ENCODE measurements at regions not wholly inside any gene's neighbourhood (a gene's known extent, or its start where the extent isn't known, plus 50 kb on each side); places are given as distances from the start of the nearest gene placed in this dataset.

DNA sequence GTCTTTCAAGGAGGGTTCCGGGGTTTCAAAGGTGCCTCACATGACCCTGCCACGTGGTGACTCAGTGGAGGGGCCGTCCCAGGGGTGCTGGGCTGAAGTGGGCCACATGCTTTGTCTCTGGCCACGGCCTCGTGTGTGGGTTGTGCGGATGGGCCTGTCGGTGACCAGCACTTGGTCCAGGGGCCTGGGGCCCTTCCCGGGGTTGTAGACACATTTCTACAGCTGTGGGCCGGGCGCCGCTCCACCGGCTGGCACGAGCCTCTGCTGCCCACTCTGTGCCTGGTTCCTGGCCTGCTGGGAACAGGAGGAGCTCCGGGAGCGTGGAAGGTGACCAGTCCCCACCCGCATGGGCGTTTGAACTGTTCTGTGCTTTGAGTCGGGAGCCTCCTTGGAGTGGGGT, 75.4 kb upstream of the TTC34 start:
- ATAC-seq (no peak), DNase-seq (no peak)
- Mint-ChIP-seq H3K27ac (no peak overlapping the region), H3K27me3 (ENCODE audit: low read depth in 2 of 2) (no peaks in the 10 kb centered on the region), H3K36me3 (no peaks in the 10 kb centered on the region), H3K4me1 (no peaks in the 10 kb centered on the region), H3K4me3 (no peak overlapping the region), H3K9me3 (peaks cover 0 to 4% of the 10 kb centered on the region in 2 donors)
- Histone ChIP-seq H3K9me3 (ENCODE audit: control insufficient read depth, insufficient read depth, low read length) (peaks cover 3% of the 10 kb centered on the region), H3K36me3 (ENCODE audit: control insufficient read depth, insufficient read depth, low read length) (no peaks in the 10 kb centered on the region), H3K27me3 (ENCODE audit: control insufficient read depth, insufficient read depth, low read length) (no peaks in the 10 kb centered on the region), H3K4me1 (ENCODE audit: control insufficient read depth, insufficient read depth, low read length) (no peaks in the 10 kb centered on the region), H3K4me3 (ENCODE audit: low read length) (no peak overlapping the region), H3K27ac (ENCODE audit: low read length) (no peak overlapping the region)
- WGBS (ENCODE audit: insufficient coverage) = 87% methylated on average over 18 of the region's 18 CpGs
- intact Hi-C loops (cut with micrococcal nuclease) = no loop called here
- TF ChIP-seq, protein P1, sequence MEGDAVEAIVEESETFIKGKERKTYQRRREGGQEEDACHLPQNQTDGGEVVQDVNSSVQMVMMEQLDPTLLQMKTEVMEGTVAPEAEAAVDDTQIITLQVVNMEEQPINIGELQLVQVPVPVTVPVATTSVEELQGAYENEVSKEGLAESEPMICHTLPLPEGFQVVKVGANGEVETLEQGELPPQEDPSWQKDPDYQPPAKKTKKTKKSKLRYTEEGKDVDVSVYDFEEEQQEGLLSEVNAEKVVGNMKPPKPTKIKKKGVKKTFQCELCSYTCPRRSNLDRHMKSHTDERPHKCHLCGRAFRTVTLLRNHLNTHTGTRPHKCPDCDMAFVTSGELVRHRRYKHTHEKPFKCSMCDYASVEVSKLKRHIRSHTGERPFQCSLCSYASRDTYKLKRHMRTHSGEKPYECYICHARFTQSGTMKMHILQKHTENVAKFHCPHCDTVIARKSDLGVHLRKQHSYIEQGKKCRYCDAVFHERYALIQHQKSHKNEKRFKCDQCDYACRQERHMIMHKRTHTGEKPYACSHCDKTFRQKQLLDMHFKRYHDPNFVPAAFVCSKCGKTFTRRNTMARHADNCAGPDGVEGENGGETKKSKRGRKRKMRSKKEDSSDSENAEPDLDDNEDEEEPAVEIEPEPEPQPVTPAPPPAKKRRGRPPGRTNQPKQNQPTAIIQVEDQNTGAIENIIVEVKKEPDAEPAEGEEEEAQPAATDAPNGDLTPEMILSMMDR (IDR thresholded peaks at IDR 0.05) = no peak

DNA sequence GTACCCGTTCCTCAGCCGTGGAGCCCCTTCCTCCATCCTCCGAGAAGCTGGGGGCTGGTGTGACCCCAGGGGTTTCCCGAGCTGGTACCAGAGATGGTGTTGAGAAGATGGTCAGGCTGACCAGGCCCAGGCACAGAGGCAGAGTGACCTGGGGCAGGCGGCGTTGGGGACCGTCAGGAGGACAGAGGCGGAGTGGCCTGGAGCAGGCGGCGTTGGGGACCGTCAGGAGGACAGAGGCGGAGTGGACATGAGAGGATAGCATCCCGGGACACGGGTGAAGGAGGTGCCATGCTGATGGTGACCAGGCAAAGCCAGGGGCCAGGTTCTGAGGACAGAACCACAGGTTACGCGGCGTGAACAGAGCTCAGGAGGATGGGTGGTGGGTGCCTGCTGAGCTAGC, 75.9 kb upstream of the TTC34 start:
- Histone ChIP-seq H3K27me3 (ENCODE audit: control insufficient read depth, insufficient read depth, low read length) (no peaks in the 10 kb centered on the region), H3K4me3 (ENCODE audit: low read length) (no peak overlapping the region), H3K9me3 (ENCODE audit: control insufficient read depth, insufficient read depth, low read length) (no peaks in the 10 kb centered on the region), H3K27ac (ENCODE audit: low read length) (no peak overlapping the region), H3K36me3 (ENCODE audit: control insufficient read depth, insufficient read depth, low read length) (no peaks in the 10 kb centered on the region), H3K4me1 (ENCODE audit: control insufficient read depth, insufficient read depth, low read length) (no peaks in the 10 kb centered on the region)
- no peaks in the 10 kb centered on the region for H3K4me1 Mint-ChIP-seq
- ATAC-seq = no peak
- H3K36me3 Mint-ChIP-seq = no peaks in the 10 kb centered on the region
- intact Hi-C loops (cut with micrococcal nuclease) = no loop called here
- TF ChIP-seq, protein P1 (IDR thresholded peaks at IDR 0.05) = no peak
- DNase-seq = no peak
- no peaks in the 10 kb centered on the region for H3K27me3 Mint-ChIP-seq (ENCODE audit: low read depth in 2 of 2)
- H3K9me3 Mint-ChIP-seq = peaks cover 0 to 4% of the 10 kb centered on the region in 2 donors
- H3K27ac Mint-ChIP-seq = no peak overlapping the region
- 92% methylated on average over 17 of the region's 17 CpGs for WGBS (ENCODE audit: insufficient coverage)
- no peak overlapping the region for H3K4me3 Mint-ChIP-seq

DNA sequence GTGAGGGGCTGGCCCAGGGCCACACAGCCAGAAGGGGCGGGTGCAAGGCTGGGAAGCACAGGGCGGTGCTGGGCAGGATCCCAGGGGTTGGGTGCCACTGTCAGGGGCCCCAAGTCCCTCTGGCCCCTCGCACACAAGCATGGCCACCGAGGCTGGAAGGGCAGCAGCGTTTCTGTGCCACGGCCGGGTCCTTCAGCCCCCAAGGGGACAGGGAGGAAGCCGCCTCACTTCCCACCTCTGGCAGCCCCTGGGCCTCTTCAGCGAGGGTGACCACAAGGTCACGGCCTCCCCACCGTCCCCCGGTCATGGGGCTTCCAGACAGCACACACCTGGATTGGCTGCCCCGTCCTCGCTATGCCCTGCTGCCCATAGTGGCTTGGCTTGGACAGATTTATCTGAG, 77.1 kb upstream of the TTC34 start:
- Histone ChIP-seq H3K36me3 (ENCODE audit: control insufficient read depth, insufficient read depth, low read length) (no peaks in the 10 kb centered on the region), H3K27ac (ENCODE audit: low read length) (no peak overlapping the region), H3K4me1 (ENCODE audit: control insufficient read depth, insufficient read depth, low read length) (no peaks in the 10 kb centered on the region), H3K27me3 (ENCODE audit: control insufficient read depth, insufficient read depth, low read length) (no peaks in the 10 kb centered on the region), H3K9me3 (ENCODE audit: control insufficient read depth, insufficient read depth, low read length) (no peaks in the 10 kb centered on the region), H3K4me3 (ENCODE audit: low read length) (no peak overlapping the region)
- Mint-ChIP-seq H3K36me3 (no peaks in the 10 kb centered on the region), H3K9me3 (no peaks in the 10 kb centered on the region), H3K4me1 (no peaks in the 10 kb centered on the region), H3K27ac (no peak overlapping the region), H3K4me3 (no peak overlapping the region), H3K27me3 (ENCODE audit: low read depth in 2 of 2) (no peaks in the 10 kb centered on the region)
- intact Hi-C loops (cut with micrococcal nuclease) = no loop called here
- ATAC-seq (no peak), DNase-seq (no peak)
- WGBS (ENCODE audit: insufficient coverage) = 83% methylated on average over 14 of the region's 14 CpGs
- TF ChIP-seq, protein P1 (IDR thresholded peaks at IDR 0.05) = no peak

DNA sequence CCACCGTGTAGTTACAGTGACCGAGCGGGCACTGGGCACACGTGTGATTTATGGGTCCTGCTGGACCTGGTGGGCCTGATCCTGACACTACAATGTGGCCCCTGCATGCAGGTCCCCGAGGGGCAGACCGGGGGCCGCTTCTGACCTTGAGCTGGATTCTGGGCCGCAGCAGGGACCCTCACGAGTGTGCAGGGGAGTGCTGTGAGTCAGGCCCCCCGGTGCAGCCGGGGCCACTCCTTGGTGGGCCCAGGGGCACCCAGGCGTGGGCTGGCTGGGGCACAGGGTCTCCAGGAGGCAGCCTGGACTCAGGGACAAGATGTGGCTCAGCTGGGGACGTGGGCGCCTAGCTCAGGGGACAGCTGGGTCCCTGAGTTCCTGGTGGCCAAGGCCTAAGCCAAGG, 77.5 kb upstream of the TTC34 start:
- H3K27me3 ChIP-seq (ENCODE audit: control insufficient read depth, insufficient read depth, low read length) = no peaks in the 10 kb centered on the region
- H3K36me3 ChIP-seq (ENCODE audit: control insufficient read depth, insufficient read depth, low read length) = no peaks in the 10 kb centered on the region
- H3K4me3 ChIP-seq (ENCODE audit: low read length) = no peak overlapping the region
- ATAC-seq (no peak), DNase-seq (no peak)
- H3K4me3 Mint-ChIP-seq = no peak overlapping the region
- no peaks in the 10 kb centered on the region for H3K4me1 Mint-ChIP-seq
- H3K27ac ChIP-seq (ENCODE audit: low read length) = no peak overlapping the region
- no peaks in the 10 kb centered on the region for H3K4me1 ChIP-seq (ENCODE audit: control insufficient read depth, insufficient read depth, low read length)
- intact Hi-C loops (cut with micrococcal nuclease) = no loop called here
- no peaks in the 10 kb centered on the region for H3K36me3 Mint-ChIP-seq
- no peak overlapping the region for H3K27ac Mint-ChIP-seq
- no peaks in the 10 kb centered on the region for H3K9me3 Mint-ChIP-seq
- 87% methylated on average over 14 of the region's 14 CpGs for WGBS (ENCODE audit: insufficient coverage)
- no peaks in the 10 kb centered on the region for H3K27me3 Mint-ChIP-seq (ENCODE audit: low read depth in 2 of 2)
- H3K9me3 ChIP-seq (ENCODE audit: control insufficient read depth, insufficient read depth, low read length) = no peaks in the 10 kb centered on the region
- TF ChIP-seq, protein P1 (IDR thresholded peaks at IDR 0.05) = no peak

Measured in natural killer cell (primary cell).